Cardiac muscle cell (in vitro differentiated cells and primary cell): ENCODE measurements at regions not wholly inside any gene's neighbourhood (a gene's known extent, or its start where the extent isn't known, plus 50 kb on each side); places are given as distances from the start of the nearest gene placed in this dataset.

ENCODE experiments used
- DNase-seq, 2 donors: peaks; one replicate each; pipeline versions ENCODE4 v3.0.0 to v3.0.0-alpha.2; 2010 to 2017; ENCODE audit warnings: low read depth in 1 of 2, low spot score in 1 of 2
- H3K27ac ChIP-seq: fragments of 200-600 bp; sonication (generic); 2 replicates; pipeline ENCODE4 v1.5.1; 2016
- H3K27me3 ChIP-seq: fragments of 200-600 bp; sonication (generic); 2 replicates; pipeline ENCODE4 v1.6.0; 2016; ENCODE audit warnings: control low read depth
- H3K36me3 ChIP-seq: fragments of 200-600 bp; sonication (generic); 2 replicates; pipeline ENCODE4 v1.5.1; 2016; ENCODE audit warnings: control low read depth
- H3K4me1 ChIP-seq: fragments of 200-600 bp; sonication (generic); 2 replicates; pipeline ENCODE4 v1.8.1; 2017; ENCODE audit warnings: low read depth, mild to moderate bottlenecking, mixed run types
- H3K4me3 ChIP-seq: fragments of 200-600 bp; sonication (generic); 2 replicates; pipeline ENCODE4 v1.5.1; 2016; ENCODE audit warnings: mild to moderate bottlenecking
- H3K9me3 ChIP-seq: fragments of 200-600 bp; sonication (generic); 2 replicates; pipeline ENCODE4 v1.5.1; 2017; ENCODE audit warnings: low read depth, mild to moderate bottlenecking, control low read depth
- TF ChIP-seq, protein P1 (sequence below): IDR thresholded peaks from 2 replicates; pipeline ENCODE4 v1.5.1; 2012; ENCODE audit warnings: low read depth, mild to moderate bottlenecking, low read length

DNA sequence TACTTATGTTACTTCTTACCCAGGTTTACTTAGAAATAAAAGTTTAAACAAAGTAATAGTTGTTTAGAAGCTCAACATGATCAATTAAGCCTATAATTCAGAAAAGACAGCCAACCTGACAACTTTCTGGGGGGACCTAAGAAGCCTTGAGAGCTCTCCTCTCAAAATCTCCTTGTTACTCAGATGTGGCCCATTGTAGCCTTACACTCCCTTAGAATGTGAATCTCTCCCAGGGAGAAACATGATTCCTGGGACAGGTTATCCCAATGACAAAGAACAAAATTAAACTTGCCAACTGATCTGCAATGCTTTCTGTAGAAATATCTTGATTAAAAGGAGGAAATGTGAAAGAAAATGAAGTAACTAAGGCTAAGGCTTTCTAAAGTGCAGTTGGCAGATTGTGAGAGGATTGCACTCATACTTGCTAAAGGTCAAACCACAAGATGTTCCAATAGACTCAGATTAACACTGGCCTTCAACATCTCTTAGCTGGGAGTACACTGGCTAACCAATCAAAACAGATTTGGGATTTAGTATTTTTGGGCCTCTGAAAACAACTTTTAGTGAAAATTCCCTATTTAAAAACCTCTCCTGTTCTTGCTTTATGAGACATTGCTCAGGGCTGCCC, 72.3 kb upstream of the TMX1 start:
- H3K27ac ChIP-seq, result no peak overlapping the region
- H3K4me1 ChIP-seq, result no peaks in the 10 kb centered on the region
- DNase-seq, result peak in 1 of 2 donors; percentile 90
- no peak overlapping the region for H3K4me3 ChIP-seq
- no peaks in the 10 kb centered on the region for H3K27me3 ChIP-seq
- TF ChIP-seq, protein P1, sequence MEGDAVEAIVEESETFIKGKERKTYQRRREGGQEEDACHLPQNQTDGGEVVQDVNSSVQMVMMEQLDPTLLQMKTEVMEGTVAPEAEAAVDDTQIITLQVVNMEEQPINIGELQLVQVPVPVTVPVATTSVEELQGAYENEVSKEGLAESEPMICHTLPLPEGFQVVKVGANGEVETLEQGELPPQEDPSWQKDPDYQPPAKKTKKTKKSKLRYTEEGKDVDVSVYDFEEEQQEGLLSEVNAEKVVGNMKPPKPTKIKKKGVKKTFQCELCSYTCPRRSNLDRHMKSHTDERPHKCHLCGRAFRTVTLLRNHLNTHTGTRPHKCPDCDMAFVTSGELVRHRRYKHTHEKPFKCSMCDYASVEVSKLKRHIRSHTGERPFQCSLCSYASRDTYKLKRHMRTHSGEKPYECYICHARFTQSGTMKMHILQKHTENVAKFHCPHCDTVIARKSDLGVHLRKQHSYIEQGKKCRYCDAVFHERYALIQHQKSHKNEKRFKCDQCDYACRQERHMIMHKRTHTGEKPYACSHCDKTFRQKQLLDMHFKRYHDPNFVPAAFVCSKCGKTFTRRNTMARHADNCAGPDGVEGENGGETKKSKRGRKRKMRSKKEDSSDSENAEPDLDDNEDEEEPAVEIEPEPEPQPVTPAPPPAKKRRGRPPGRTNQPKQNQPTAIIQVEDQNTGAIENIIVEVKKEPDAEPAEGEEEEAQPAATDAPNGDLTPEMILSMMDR, result no peak
- H3K9me3 ChIP-seq, result no peaks in the 10 kb centered on the region
- no peaks in the 10 kb centered on the region for H3K36me3 ChIP-seq

DNA sequence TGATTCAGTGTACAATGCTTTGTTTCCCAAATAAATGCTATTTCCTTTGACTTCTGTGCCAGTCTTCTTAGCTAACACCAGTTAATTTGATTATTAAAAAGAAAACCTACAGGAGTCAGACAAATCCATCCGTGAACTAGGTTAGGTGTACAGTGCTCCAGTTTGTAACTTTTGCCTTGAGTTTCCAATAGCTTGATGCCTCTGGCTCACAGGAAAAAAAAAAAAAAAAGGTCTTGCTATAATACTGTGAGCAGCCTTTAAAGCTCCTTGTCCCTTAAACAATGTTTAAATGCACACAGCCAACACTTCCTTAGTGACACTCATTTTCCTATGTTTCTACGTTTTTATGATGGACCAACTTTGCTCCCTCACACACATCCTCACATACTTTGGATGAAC, 71.8 kb upstream of the TMX1 start:
- no peaks in the 10 kb centered on the region for H3K36me3 ChIP-seq
- H3K9me3 ChIP-seq, result no peaks in the 10 kb centered on the region
- no peaks in the 10 kb centered on the region for H3K27me3 ChIP-seq
- TF ChIP-seq, protein P1, result no peak
- H3K4me1 ChIP-seq, result no peaks in the 10 kb centered on the region
- H3K4me3 ChIP-seq, result no peak overlapping the region
- H3K27ac ChIP-seq, result no peak overlapping the region
- no peak for DNase-seq

DNA sequence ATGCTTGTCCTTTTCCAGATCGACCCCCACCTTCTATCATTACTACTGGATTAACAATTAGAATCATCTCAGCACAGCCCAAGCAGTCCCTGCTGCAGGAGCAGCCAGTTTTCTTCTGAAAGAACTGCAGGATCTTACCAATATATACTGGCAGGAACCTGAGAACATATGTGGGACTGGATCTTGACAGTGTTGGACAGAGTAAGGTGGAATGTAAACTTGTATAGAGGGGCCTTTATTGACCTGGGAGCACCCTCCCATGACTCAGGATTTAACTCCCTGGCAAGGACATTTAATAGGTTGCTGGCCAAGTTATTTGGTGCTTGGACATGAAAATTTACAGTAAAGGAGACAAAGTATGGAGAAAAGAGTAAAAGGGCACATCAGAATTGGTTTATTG, 66.2 kb upstream of the TMX1 start:
- Histone ChIP-seq H3K27ac (no peak overlapping the region), H3K9me3 (no peaks in the 10 kb centered on the region), H3K4me3 (no peak overlapping the region), H3K36me3 (no peaks in the 10 kb centered on the region), H3K4me1 (no peaks in the 10 kb centered on the region), H3K27me3 (no peaks in the 10 kb centered on the region)
- TF ChIP-seq, protein P1, result no peak
- no peak for DNase-seq

DNA sequence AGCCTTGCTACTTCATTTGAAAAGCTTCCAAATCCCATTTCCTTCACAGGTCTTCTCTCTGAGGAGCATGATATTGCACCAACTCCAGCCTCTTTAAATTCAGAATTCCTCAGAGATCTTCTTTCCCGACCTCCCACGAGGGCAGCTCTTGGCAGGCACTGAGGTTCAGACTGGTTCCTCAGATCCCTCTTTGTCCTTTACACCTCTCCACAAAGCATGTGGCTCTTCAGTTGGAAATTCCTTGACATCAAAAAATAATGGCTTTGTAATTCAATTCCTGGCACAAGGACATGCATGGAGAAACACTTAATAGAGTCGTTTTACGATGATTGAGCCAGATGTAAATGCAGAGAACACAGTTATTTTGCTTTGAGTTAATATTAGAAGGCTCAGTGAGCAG, 63.2 kb upstream of the TMX1 start:
- no peaks in the 10 kb centered on the region for H3K27me3 ChIP-seq
- H3K9me3 ChIP-seq, result no peaks in the 10 kb centered on the region
- H3K4me3 ChIP-seq, result no peak overlapping the region
- DNase-seq, result peak in 1 of 2 donors; percentile 68
- no peaks in the 10 kb centered on the region for H3K4me1 ChIP-seq
- no peaks in the 10 kb centered on the region for H3K36me3 ChIP-seq
- no peak overlapping the region for H3K27ac ChIP-seq
- TF ChIP-seq, protein P1, result no peak

DNA sequence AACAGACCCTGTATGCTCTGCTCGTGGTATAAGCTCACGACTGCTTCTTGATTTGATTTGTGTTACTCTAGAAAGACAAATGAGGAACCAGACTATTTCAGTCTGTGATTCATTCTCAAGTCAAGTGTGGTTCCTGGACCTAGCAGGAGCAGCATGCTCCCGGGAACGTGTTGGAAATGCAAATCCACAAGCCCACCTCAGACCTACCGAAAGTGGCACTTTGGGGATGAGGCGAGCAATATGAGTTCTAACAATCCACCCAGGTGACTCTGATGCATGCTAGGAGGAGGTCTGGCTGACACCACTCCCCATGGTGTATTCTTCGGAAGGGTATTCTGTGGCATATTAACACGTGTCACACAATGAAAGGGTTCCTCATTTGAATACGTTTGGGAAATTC, 59.5 kb upstream of the TMX1 start:
- TF ChIP-seq, protein P1, result no peak
- H3K9me3 ChIP-seq, result no peaks in the 10 kb centered on the region
- H3K4me3 ChIP-seq, result no peak overlapping the region
- no peak for DNase-seq
- H3K27ac ChIP-seq, result no peak overlapping the region
- no peaks in the 10 kb centered on the region for H3K27me3 ChIP-seq
- no peaks in the 10 kb centered on the region for H3K4me1 ChIP-seq
- H3K36me3 ChIP-seq, result no peaks in the 10 kb centered on the region
